Vagina (tissue), 2 donors: ENCODE measurements at regions not wholly inside any gene's neighbourhood (a gene's known extent, or its start where the extent isn't known, plus 50 kb on each side); places are given as distances from the start of the nearest gene placed in this dataset.

Source experiments
- CTCF ChIP-seq, 3 experiments: fragments of 450-650 bp in 2 of 3; fragments of 200-600 bp in 1 of 3; sonication (generic) in 1 of 3; IDR thresholded peaks; one replicate each; pipeline ENCODE4 v1.5.1; 2017 to 2019; ENCODE audit warnings: antibody characterized with exemption in 3 of 3, mild to moderate bottlenecking in 2 of 3, moderate library complexity in 2 of 3
- POLR2A ChIP-seq, 2 donors: fragments of 450-650 bp; IDR thresholded peaks; one replicate each; pipeline ENCODE4 v1.6.1; 2017; ENCODE audit warnings: antibody characterized with exemption in 2 of 2, mild to moderate bottlenecking in 2 of 2, moderate library complexity in 2 of 2
- POLR2AphosphoS5 ChIP-seq, 2 donors: sonication (generic); formaldehyde crosslinking; IDR thresholded peaks; one replicate each; pipeline ENCODE4 v1.9.0; 2017; ENCODE audit warnings: antibody characterized with exemption in 2 of 2, mild to moderate bottlenecking in 2 of 2, low read depth in 1 of 2; ENCODE audit not compliant: insufficient read depth in 1 of 2

- TF ChIP-seq CTCF (IDR thresholded peaks at IDR 0.05) = no peak
- TF ChIP-seq POLR2A (IDR thresholded peaks at IDR 0.05) = no peak
- TF ChIP-seq POLR2AphosphoS5 (IDR thresholded peaks at IDR 0.05; ENCODE audit: insufficient read depth in 1 of 2, low read depth in 1 of 2) = no peak
These were observed 403.7 kb downstream of the CCDC85A start for GRCh38 chr2:56587456-56587855.
